Sigmoid colon (tissue), 4 donors: ENCODE measurements at regions not wholly inside any gene's neighbourhood (a gene's known extent, or its start where the extent isn't known, plus 50 kb on each side); places are given as distances from the start of the nearest gene placed in this dataset.
A peak's percentile ranks its signal among the peaks of the same experiment; 100 is the strongest.

ENCODE experiments used
- CTCF ChIP-seq, 4 experiments: fragments of 450-650 bp in 3 of 4; fragments of 200-600 bp in 1 of 4; IDR thresholded peaks; one replicate each; pipeline ENCODE4 v1.5.1; 2016 to 2019; ENCODE audit warnings: antibody characterized with exemption in 4 of 4, mild to moderate bottlenecking in 3 of 4, moderate library complexity in 2 of 4
- POLR2A ChIP-seq, 2 donors: fragments of 450-650 bp; IDR thresholded peaks; one replicate each; pipeline ENCODE4 v1.6.1; 2016; ENCODE audit warnings: antibody characterized with exemption in 2 of 2, mild to moderate bottlenecking in 2 of 2, moderate library complexity in 2 of 2
- POLR2AphosphoS5 ChIP-seq, 4 donors: sonication (generic); formaldehyde crosslinking; IDR thresholded peaks; one replicate each; pipeline ENCODE4 v1.6.1; 2017; ENCODE audit warnings: antibody characterized with exemption in 4 of 4

GRCh38 chr13:80083853-80084676 lies 256.9 kb downstream of the SPRY2 start:
- no peak for TF ChIP-seq CTCF (IDR thresholded peaks at IDR 0.05)
- no peak for TF ChIP-seq POLR2A (IDR thresholded peaks at IDR 0.05)
- TF ChIP-seq POLR2AphosphoS5 (IDR thresholded peaks at IDR 0.05), result peak in 1 of 4 donors; percentile 19
